ENCODE measurements at regions not wholly inside any gene's neighbourhood (a gene's known extent, or its start where the extent isn't known, plus 50 kb on each side); places are given as distances from the start of the nearest gene placed in this dataset.
"Not testable (repeated sequence)": the region's sequence is repeated elsewhere in the genome, so short reads cannot be mapped to it uniquely, and the experiment has no call there.

DNA sequence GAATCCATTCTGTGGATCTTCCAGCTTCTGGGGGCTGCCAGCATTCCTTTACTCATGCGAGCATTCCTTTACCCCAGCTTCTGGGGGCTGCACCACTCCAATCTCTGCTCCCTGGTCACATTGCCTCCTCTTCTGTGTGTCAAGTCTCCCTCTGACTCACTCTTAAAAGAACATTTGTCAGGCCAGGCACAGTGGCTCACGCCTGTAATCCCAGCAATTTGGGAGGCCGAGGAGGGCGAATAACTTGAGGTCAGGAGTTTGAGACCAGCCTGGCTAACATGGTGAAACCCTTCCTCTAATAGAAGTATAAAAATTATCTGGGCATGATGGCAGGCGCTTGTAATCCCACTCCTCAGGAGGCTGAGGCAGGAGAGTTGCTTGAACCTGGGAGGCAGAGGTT lies 541.9 kb downstream of the FOXD4L4 start:
- H4K8ac ChIP-seq (replicated peaks; ENCODE audit: insufficient read length, low read depth, low read length); H3K23ac ChIP-seq (ENCODE audit: insufficient read length, low read depth, low read length); H3K27me3 ChIP-seq (ENCODE audit: insufficient read depth, low read length); H3K79me1 ChIP-seq (ENCODE audit: insufficient read depth, low read depth, low read length, poor library complexity, severe bottlenecking); DNase-seq; H3K14ac ChIP-seq (ENCODE audit: insufficient read depth, low read length); H3K9me3 ChIP-seq (ENCODE audit: control insufficient read depth, low read depth, low read length); H3K9ac ChIP-seq (ENCODE audit: extremely low read depth, insufficient read length, low read length); H3K4me3 Mint-ChIP-seq; H2AFZ ChIP-seq (ENCODE audit: low read length); H2BK12ac ChIP-seq (ENCODE audit: insufficient read length, low read depth, low read length); H3K4me1 Mint-ChIP-seq; H3K27me3 Mint-ChIP-seq (ENCODE audit: low read depth); H2BK5ac ChIP-seq (ENCODE audit: insufficient read length, low read length); H2BK20ac ChIP-seq (ENCODE audit: low read depth, low read length, poor library complexity, severe bottlenecking); H2BK120ac ChIP-seq (ENCODE audit: low read depth, low read length, poor library complexity, severe bottlenecking); H3K4me2 ChIP-seq (ENCODE audit: insufficient read depth, insufficient read length, low read length); H4K91ac ChIP-seq (ENCODE audit: insufficient read length, low read depth, low read length); H3K79me2 ChIP-seq (ENCODE audit: insufficient read depth, low read length); H3K4me1 ChIP-seq (ENCODE audit: insufficient read depth, low read length); H3K18ac ChIP-seq (ENCODE audit: insufficient read length, low read depth, low read length); H2BK15ac ChIP-seq (ENCODE audit: low read depth, low read length); H4K20me1 ChIP-seq (ENCODE audit: control insufficient read depth, insufficient read depth, insufficient read length); H3T11ph ChIP-seq (ENCODE audit: low read length); H2AK5ac ChIP-seq (ENCODE audit: insufficient read length, low read length); H3K27ac Mint-ChIP-seq; H3K23me2 ChIP-seq (ENCODE audit: insufficient read length, low read depth, low read length, poor library complexity, severe bottlenecking); H3K9me3 Mint-ChIP-seq; H4K5ac ChIP-seq (ENCODE audit: insufficient read length, low read depth, low read length); H3K27ac ChIP-seq (ENCODE audit: insufficient read length, low read depth, low read length); H3K4ac ChIP-seq (ENCODE audit: low read depth, low read length); H3K36me3 Mint-ChIP-seq (ENCODE audit: insufficient read depth in 1 of 3, low read depth in 3 of 3); H3K56ac ChIP-seq (ENCODE audit: insufficient read length, low read depth, low read length): not testable (repeated sequence)
- WGBS (ENCODE audit: extremely low coverage, insufficient read length, low lambda C conversion rate), result no CpG with 5 or more reads among the region's 5 CpGs

Data from H9 (cell line).